A549 (cell line): ENCODE measurements at regions not wholly inside any gene's neighbourhood (a gene's known extent, or its start where the extent isn't known, plus 50 kb on each side); places are given as distances from the start of the nearest gene placed in this dataset.
"Not testable (repeated sequence)": the region's sequence is repeated elsewhere in the genome, so short reads cannot be mapped to it uniquely, and the experiment has no call there.

Source experiments
- ATAC-seq, 2 experiments: fragments of 200-7000 bp in 1 of 2; fragments of >200 bp in 1 of 2; cut with Nextera tagmentation in 1 of 2; cut with Tn5 transposase in 1 of 2; 3 replicates each; pipeline versions ENCODE4 v1.8.0 to v1.9.1; 2018 to 2020; ENCODE audit warnings: mild to moderate bottlenecking in 1 of 2, moderate library complexity in 1 of 2
- CTCF ChIA-PET: fragments of 300-600 bp; sonication (Branson Sonifier 250); formaldehyde crosslinking; extraction: SDS; loops from one replicate; lab custom pipeline; 2021; ENCODE audit warnings: antibody characterized with exemption, inconsistent platforms; lab: Yijun Ruan, JAX
- POLR2A ChIA-PET: fragments of 350-600 bp; formaldehyde crosslinking; extraction: SDS; loops from one replicate; lab custom pipeline; 2021; ENCODE audit warnings: antibody characterized with exemption, inconsistent platforms; lab: Yijun Ruan, JAX
- DNase-seq, 2 experiments: peaks; one replicate each; pipeline versions ENCODE4 v3.0.0 to v3.0.0-alpha.2; 2011 to 2016; ENCODE audit warnings: low read depth in 1 of 2, low spot score in 1 of 2
- FAIRE-seq: peaks from 2 replicates; lab custom pipeline; 2011; peaks lifted over from hg19 to GRCh38; lab: Jason Lieb, UNC
- H3K27ac ChIP-seq, 2 experiments: fragments of >200 bp; sonication (Bioruptor Twin); formaldehyde crosslinking; 3 replicates each; pipeline ENCODE4 v1.5.1; 2016 to 2017
- H3K4me1 ChIP-seq: fragments of >200 bp; sonication (Bioruptor Twin); formaldehyde crosslinking; 3 replicates; pipeline ENCODE4 v1.6.1; 2016
- H3K4me2 ChIP-seq: fragments of >200 bp; sonication (Bioruptor Twin); formaldehyde crosslinking; 3 replicates; pipeline ENCODE4 v1.6.1; 2016
- H3K4me3 ChIP-seq: fragments of >200 bp; sonication (Bioruptor Twin); formaldehyde crosslinking; 3 replicates; pipeline ENCODE4 v1.5.1; 2016
- H3K9me3 ChIP-seq: fragments of >200 bp; sonication (Bioruptor Twin); formaldehyde crosslinking; 3 replicates; pipeline ENCODE4 v1.6.1; 2016
- ATOH8 ChIP-seq: fragments of 250-450 bp; sonication (Bioruptor Pico); IDR thresholded peaks from 2 replicates; pipeline ENCODE4 v1.5.0; 2020; ENCODE audit warnings: low read depth, mild to moderate bottlenecking, moderate library complexity
- BCL3 ChIP-seq: fragments of >200 bp; sonication (Bioruptor Twin); formaldehyde crosslinking; IDR thresholded peaks from 3 replicates; pipeline ENCODE4 v1.6.1; 2016
- CBX2 ChIP-seq: fragments of 200-600 bp; sonication (generic); IDR thresholded peaks from 2 replicates; pipeline ENCODE4 v1.6.1; 2016; ENCODE audit warnings: low read depth, mild to moderate bottlenecking, borderline replicate concordance
- CBX8 ChIP-seq: fragments of 200-600 bp; sonication (generic); IDR thresholded peaks from 2 replicates; pipeline ENCODE4 v1.6.1; 2016
- EP300 ChIP-seq, 2 experiments: fragments of >200 bp; sonication (Bioruptor Twin); formaldehyde crosslinking; IDR thresholded peaks; 2 replicates in 1 of 2; 3 replicates in 1 of 2; pipeline ENCODE4 v1.6.1; 2016 to 2017
- FOSB ChIP-seq: fragments of 250-450 bp; sonication (Bioruptor Pico); IDR thresholded peaks from 2 replicates; pipeline ENCODE4 v1.5.0; 2020; ENCODE audit warnings: mild to moderate bottlenecking, moderate library complexity
- GATA3 ChIP-seq: IDR thresholded peaks from 2 replicates; pipeline ENCODE4 v1.6.1; 2012; ENCODE audit warnings: borderline replicate concordance
- HEYL ChIP-seq: fragments of 250-450 bp; sonication (Bioruptor Pico); IDR thresholded peaks from 2 replicates; pipeline ENCODE4 v1.8.0; 2021; ENCODE audit warnings: mild to moderate bottlenecking, moderate library complexity
- HOXB5 ChIP-seq: fragments of 250-450 bp; sonication (Bioruptor Pico); IDR thresholded peaks from 2 replicates; pipeline ENCODE4 v1.5.0; 2020; ENCODE audit warnings: mild to moderate bottlenecking, moderate library complexity
- KDM5A ChIP-seq: fragments of 200-600 bp; sonication (generic); IDR thresholded peaks from 2 replicates; pipeline ENCODE4 v1.6.1; 2016; ENCODE audit warnings: antibody characterized with exemption, mild to moderate bottlenecking
- MAFK ChIP-seq: fragments of 450-650 bp; IDR thresholded peaks from 2 replicates; pipeline ENCODE4 v1.6.1; 2014; ENCODE audit not compliant: partially characterized antibody
- MAX ChIP-seq: IDR thresholded peaks from 2 replicates; pipeline ENCODE4 v1.6.1; 2012
- MAZ ChIP-seq: fragments of 150-350 bp; IDR thresholded peaks from 2 replicates; pipeline ENCODE4 v1.6.1; 2014; ENCODE audit warnings: antibody characterized with exemption, low read depth, low read length, borderline replicate concordance
- NFE2L2 ChIP-seq: fragments of 150-350 bp; conservative IDR thresholded peaks from 2 replicates; pipeline ENCODE4 v1.6.1; 2014; ENCODE audit warnings: low read length
- POLR2A ChIP-seq: IDR thresholded peaks from 2 replicates; pipeline ENCODE4 v1.6.1; 2012; ENCODE audit warnings: mild to moderate bottlenecking, low read length
- RNF2 ChIP-seq: fragments of 200-600 bp; sonication (generic); IDR thresholded peaks from 2 replicates; pipeline ENCODE4 v1.6.1; 2016; ENCODE audit warnings: low read depth, mild to moderate bottlenecking, antibody characterized with exemption, moderate library complexity, borderline replicate concordance
- TP53 ChIP-seq: fragments of 250-450 bp; sonication (Bioruptor Pico); IDR thresholded peaks from 2 replicates; pipeline ENCODE4 v1.5.0; 2021; ENCODE audit warnings: mild to moderate bottlenecking, moderate library complexity
- USF2 ChIP-seq: fragments of 450-650 bp; IDR thresholded peaks from 2 replicates; pipeline ENCODE4 v1.6.1; 2014; ENCODE audit warnings: antibody characterized with exemption
- ZC3H11A ChIP-seq: fragments of 450-650 bp; IDR thresholded peaks from 2 replicates; pipeline ENCODE4 v1.6.1; 2014; ENCODE audit warnings: antibody characterized with exemption, mild to moderate bottlenecking
- WGBS: methylation state at CpG from one replicate; pipeline ENCODE4 v1.1.6; 2017; ENCODE audit errors: missing lambda C conversion rate; 5-methylcytosine and 5-hydroxymethylcytosine counted together

GRCh38 chr10:114714281-114714741 lies 56.2 kb upstream of the ABLIM1 start (continued):
- peak; percentile 80 for TF ChIP-seq MAX
- no peak for TF ChIP-seq MAFK
- TF ChIP-seq RNF2 = no peak
- TF ChIP-seq, all 56 proteins: peak for 12

- POLR2A ChIA-PET = no interaction called here
- Histone ChIP-seq H3K4me1 (peaks cover 61% of the 10 kb centered on the region), H3K4me2 (peak overlapping the region; percentile 78), H3K27ac (peak overlapping the region; percentile 60 to 79), H3K9me3 (no peaks in the 10 kb centered on the region), H3K4me3 (no peak overlapping the region)
- no peak for DNase-seq
- CTCF ChIA-PET = interaction anchor here (1.3 to 4.4 kb wide), 3 partner anchors 33 to 107 kb away, joined by 3 to 12 read pairs (median 4); partner anchors contain the start of gene FHIP2A
- no peak for TF ChIP-seq KDM5A
- TF ChIP-seq CBX2 = no peak
- no peak for TF ChIP-seq HOXB5
- TF ChIP-seq NFE2L2 = no peak
- no peak for TF ChIP-seq POLR2A
- 0 out of 2 replicates have a peak, but pooled peaks have one; percentile 20 for TF ChIP-seq GATA3
- no peak for TF ChIP-seq CBX8
- peak in 1 of 2 experiments; percentile 5; a peak in 2 of 6 replicates for ATAC-seq
- WGBS = 19% methylated on average over 7 of the region's 7 CpGs
- FAIRE-seq = no peak
These were observed 57.1 kb upstream of the ABLIM1 start for GRCh38 chr10:114715171-114715670.

- Histone ChIP-seq H3K4me3 (no peak overlapping the region), H3K4me2 (peak overlapping the region; percentile 14), H3K27ac (peak overlapping the region in 1 of 2 experiments; percentile 50; a peak in 2 of 6 replicates), H3K4me1 (peaks cover 58% of the 10 kb centered on the region), H3K9me3 (no peaks in the 10 kb centered on the region)
- DNase-seq (no peak), FAIRE-seq (no peak), ATAC-seq (no peak)
- ChIA-PET CTCF (interaction anchor here (0.6 to 1.3 kb wide), 5 partner anchors 13 to 165 kb away, joined by 3 read pairs; no protein-coding TSS in a partner anchor), POLR2A (no interaction called here)
- TF ChIP-seq USF2 (no peak), KDM5A (no peak), FOSB (CRISPR knock-in tag) (no peak), HEYL (no peak), BCL3 (no peak), CBX2 (no peak), MAZ (no peak), ATOH8 (no peak), EP300 (IDR thresholded peaks at IDR 0.05) (no peak), TP53 (CRISPR knock-in tag) (no peak), ZC3H11A (no peak)
- 69% methylated on average over 2 of the region's 2 CpGs for WGBS
These were observed 58.8 kb upstream of the ABLIM1 start for GRCh38 chr10:114716811-114717404.

DNA sequence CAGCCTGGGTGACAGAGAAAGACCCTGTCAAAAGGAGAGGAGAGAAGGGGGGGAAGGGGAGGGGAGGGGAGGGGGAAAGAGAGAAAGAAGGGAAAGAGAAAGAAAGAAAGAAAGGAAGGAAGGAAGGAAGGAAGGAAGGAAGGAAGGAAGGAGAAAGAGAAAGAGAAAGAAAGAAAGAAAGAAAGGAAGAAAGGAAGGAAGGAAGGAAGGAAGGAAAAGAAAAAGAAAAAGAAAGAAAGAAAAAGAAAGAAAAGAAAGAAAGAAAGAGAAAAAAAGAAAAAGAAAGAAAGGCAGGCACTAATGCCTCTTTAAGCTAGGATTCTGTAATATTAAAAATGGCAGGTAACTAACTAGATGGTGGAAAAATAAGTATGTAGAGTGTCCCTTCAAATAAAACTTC lies 59.8 kb upstream of the ABLIM1 start:
- FAIRE-seq, POLR2A ChIA-PET, DNase-seq, H3K4me3 ChIP-seq, H3K9me3 ChIP-seq, H3K4me2 ChIP-seq, CTCF ChIA-PET, ATAC-seq: not testable (repeated sequence)
- Histone ChIP-seq H3K27ac (0 out of 6 replicates have a peak overlapping the region, but pooled peaks of 1 of the 2 experiments have one; percentile 50), H3K4me1 (peaks cover 58% of the 10 kb centered on the region)
